ENCODE measurements at regions not wholly inside any gene's neighbourhood (a gene's known extent, or its start where the extent isn't known, plus 50 kb on each side); places are given as distances from the start of the nearest gene placed in this dataset.

DNA sequence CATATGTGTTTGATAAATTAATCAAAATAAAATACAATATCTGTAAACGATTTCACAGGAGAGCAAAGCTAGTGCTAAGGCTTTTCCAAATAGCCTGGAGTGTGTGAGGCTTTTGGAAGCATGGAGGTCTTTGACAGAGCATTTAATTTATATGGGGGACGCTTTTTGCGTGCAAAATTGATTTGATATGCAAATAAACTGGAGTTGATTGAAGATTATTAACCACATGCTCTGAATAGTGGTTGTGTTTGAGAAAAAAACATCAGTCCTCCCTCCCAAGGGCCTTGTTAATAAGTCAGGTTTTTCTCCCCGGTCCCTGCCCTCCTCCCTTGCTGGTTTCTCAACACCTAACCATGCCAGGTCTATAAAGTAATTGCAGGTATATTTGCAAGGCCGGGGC, 85.1 kb upstream of the FGFR2 start:
- peaks cover 4 to 51% (median 30%) of the 10 kb centered on the region in 3 donors for H3K27me3 Mint-ChIP-seq (ENCODE audit: low read depth in 3 of 3)
- peaks cover 0 to 25% of the 10 kb centered on the region in 2 donors for H3K27me3 ChIP-seq (ENCODE audit: control insufficient read depth in 2 of 2, insufficient read depth in 2 of 2, low read length in 2 of 2)
- H3K9me3 ChIP-seq (replicated peaks in 1 of 2; ENCODE audit: control insufficient read depth in 1 of 2, insufficient read depth in 1 of 2, low read length in 2 of 2) = peaks cover 3 to 4% of the 10 kb centered on the region in 2 donors
- WGBS (ENCODE audit: insufficient coverage) = no CpG with 5 or more reads among the region's 5 CpGs
- DNase-seq = no peak
- H3K9ac ChIP-seq (ENCODE audit: insufficient read depth, low read length, poor library complexity, severe bottlenecking) = no peak overlapping the region
- intact Hi-C loops (cut with micrococcal nuclease) = no loop called here
- no peaks in the 10 kb centered on the region for H3K79me2 ChIP-seq (ENCODE audit: insufficient read depth, low read length)
- no peaks in the 10 kb centered on the region for H3K36me3 ChIP-seq (replicated peaks in 1 of 2; ENCODE audit: control insufficient read depth in 1 of 2, insufficient read depth in 2 of 2, low read length in 2 of 2)
- no peak overlapping the region for H3K4me3 Mint-ChIP-seq
- H3K36me3 Mint-ChIP-seq = no peaks in the 10 kb centered on the region
- no peak overlapping the region for H2AFZ ChIP-seq (ENCODE audit: insufficient read depth, low read depth, low read length, poor library complexity, severe bottlenecking)
- no peaks in the 10 kb centered on the region for H4K20me1 ChIP-seq (ENCODE audit: insufficient read depth, low read length)
- H3K4me2 ChIP-seq (replicated peaks; ENCODE audit: extremely low read depth, low read length, poor library complexity, severe bottlenecking) = no peak overlapping the region
- no peak overlapping the region for H3K27ac Mint-ChIP-seq
- peaks cover 9 to 15% of the 10 kb centered on the region in 2 donors for H3K4me1 ChIP-seq (ENCODE audit: control insufficient read depth in 1 of 2, insufficient read depth in 2 of 2, low read length in 2 of 2)
- H3K4me3 ChIP-seq (replicated peaks in 1 of 3; ENCODE audit: low read depth in 2 of 3, low read length in 3 of 3) = no peak overlapping the region
- peaks cover 16% of the 10 kb centered on the region for H3K4me1 Mint-ChIP-seq
- no peak overlapping the region for H3K27ac ChIP-seq (ENCODE audit: low read depth in 1 of 2, low read length in 2 of 2)
- peaks cover 3 to 14% (median 10%) of the 10 kb centered on the region in 7 donors for H3K9me3 Mint-ChIP-seq
- TF ChIP-seq, protein P1, sequence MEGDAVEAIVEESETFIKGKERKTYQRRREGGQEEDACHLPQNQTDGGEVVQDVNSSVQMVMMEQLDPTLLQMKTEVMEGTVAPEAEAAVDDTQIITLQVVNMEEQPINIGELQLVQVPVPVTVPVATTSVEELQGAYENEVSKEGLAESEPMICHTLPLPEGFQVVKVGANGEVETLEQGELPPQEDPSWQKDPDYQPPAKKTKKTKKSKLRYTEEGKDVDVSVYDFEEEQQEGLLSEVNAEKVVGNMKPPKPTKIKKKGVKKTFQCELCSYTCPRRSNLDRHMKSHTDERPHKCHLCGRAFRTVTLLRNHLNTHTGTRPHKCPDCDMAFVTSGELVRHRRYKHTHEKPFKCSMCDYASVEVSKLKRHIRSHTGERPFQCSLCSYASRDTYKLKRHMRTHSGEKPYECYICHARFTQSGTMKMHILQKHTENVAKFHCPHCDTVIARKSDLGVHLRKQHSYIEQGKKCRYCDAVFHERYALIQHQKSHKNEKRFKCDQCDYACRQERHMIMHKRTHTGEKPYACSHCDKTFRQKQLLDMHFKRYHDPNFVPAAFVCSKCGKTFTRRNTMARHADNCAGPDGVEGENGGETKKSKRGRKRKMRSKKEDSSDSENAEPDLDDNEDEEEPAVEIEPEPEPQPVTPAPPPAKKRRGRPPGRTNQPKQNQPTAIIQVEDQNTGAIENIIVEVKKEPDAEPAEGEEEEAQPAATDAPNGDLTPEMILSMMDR (IDR thresholded peaks at IDR 0.05) = no peak

DNA sequence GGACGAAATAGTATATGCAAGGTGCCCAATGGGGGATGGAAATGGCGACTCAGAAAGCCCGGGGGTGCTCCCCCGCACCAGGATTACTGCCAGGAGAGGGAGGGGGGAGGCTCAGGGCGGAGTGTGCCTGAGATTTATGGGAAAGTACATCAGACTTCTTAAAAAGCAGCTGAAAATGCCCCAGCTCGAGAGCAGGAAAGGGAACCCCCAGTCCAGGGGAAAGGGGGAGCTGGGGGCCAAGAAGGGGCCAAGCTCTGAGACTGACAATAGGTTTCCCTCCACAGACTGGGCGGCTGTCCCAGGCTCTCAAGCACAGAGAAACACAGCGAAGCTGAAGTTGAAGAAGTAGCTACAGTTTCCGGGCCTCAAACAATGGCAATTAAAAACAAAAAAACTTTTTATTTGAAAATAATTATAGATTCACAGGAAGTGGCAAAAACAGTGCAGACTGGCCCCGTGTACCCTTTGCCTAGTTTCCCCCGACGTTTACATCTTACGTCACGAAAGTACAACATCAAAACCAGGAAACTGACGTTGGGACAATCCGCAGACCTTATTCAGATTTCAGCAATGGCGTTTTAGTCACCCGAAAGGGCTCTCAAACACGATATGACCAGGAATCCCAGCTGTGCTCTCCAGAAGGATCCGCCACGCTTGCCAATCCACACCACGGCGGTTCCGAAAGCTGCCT, 83.9 kb upstream of the FGFR2 start:
- peaks cover 9 to 15% of the 10 kb centered on the region in 2 donors for H3K4me1 ChIP-seq (ENCODE audit: control insufficient read depth in 1 of 2, insufficient read depth in 2 of 2, low read length in 2 of 2)
- intact Hi-C loops (cut with micrococcal nuclease) = no loop called here
- no peak overlapping the region for H2AFZ ChIP-seq (ENCODE audit: insufficient read depth, low read depth, low read length, poor library complexity, severe bottlenecking)
- Mint-ChIP-seq H3K36me3 (no peaks in the 10 kb centered on the region), H3K9me3 (peaks cover 6 to 16% (median 11%) of the 10 kb centered on the region in 7 donors), H3K27me3 (ENCODE audit: low read depth in 3 of 3) (peaks cover 4 to 42% (median 25%) of the 10 kb centered on the region in 3 donors), H3K27ac (no peak overlapping the region), H3K4me3 (no peak overlapping the region), H3K4me1 (peaks cover 16% of the 10 kb centered on the region)
- H3K27ac ChIP-seq (ENCODE audit: low read depth in 1 of 2, low read length in 2 of 2) = no peak overlapping the region
- no peak overlapping the region for H3K4me3 ChIP-seq (replicated peaks in 1 of 3; ENCODE audit: low read depth in 2 of 3, low read length in 3 of 3)
- TF ChIP-seq, protein P1 (IDR thresholded peaks at IDR 0.05) = no peak
- H4K20me1 ChIP-seq (ENCODE audit: insufficient read depth, low read length) = no peaks in the 10 kb centered on the region
- WGBS (ENCODE audit: insufficient coverage) = 68% methylated on average over 19 of the region's 24 CpGs
- peaks cover 7% of the 10 kb centered on the region in 2 donors for H3K9me3 ChIP-seq (replicated peaks in 1 of 2; ENCODE audit: control insufficient read depth in 1 of 2, insufficient read depth in 1 of 2, low read length in 2 of 2)
- no peak for DNase-seq
- H3K36me3 ChIP-seq (replicated peaks in 1 of 2; ENCODE audit: control insufficient read depth in 1 of 2, insufficient read depth in 2 of 2, low read length in 2 of 2) = no peaks in the 10 kb centered on the region
- no peaks in the 10 kb centered on the region for H3K79me2 ChIP-seq (ENCODE audit: insufficient read depth, low read length)
- H3K9ac ChIP-seq (ENCODE audit: insufficient read depth, low read length, poor library complexity, severe bottlenecking) = no peak overlapping the region
- peaks cover 0 to 13% of the 10 kb centered on the region in 2 donors for H3K27me3 ChIP-seq (ENCODE audit: control insufficient read depth in 2 of 2, insufficient read depth in 2 of 2, low read length in 2 of 2)
- H3K4me2 ChIP-seq (replicated peaks; ENCODE audit: extremely low read depth, low read length, poor library complexity, severe bottlenecking) = no peak overlapping the region

All from CD14-positive monocyte (primary cell).